ENCODE measurements at regions not wholly inside any gene's neighbourhood (a gene's known extent, or its start where the extent isn't known, plus 50 kb on each side); places are given as distances from the start of the nearest gene placed in this dataset.

DNA sequence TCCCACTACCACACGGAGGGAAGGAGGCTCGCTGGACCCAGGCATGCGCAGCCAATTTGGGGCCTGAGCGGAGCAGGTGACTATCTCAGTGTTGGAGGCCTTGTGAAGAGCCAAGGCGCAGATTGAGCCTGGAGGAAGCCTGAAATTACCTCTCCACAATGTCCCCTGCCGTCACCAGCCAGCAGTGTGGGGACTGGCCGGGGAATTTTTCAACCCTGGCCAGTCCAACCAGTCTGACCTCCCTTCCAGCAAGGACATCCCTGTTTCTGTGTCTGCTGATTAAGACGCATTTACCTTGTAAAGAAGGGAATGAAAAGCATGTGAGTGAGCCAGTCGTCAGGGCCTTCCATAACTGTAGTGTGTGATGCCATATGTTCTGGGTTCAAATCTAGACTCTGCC is 198.1 kb upstream of the IRX3 start:
- TF ChIP-seq, protein P1, sequence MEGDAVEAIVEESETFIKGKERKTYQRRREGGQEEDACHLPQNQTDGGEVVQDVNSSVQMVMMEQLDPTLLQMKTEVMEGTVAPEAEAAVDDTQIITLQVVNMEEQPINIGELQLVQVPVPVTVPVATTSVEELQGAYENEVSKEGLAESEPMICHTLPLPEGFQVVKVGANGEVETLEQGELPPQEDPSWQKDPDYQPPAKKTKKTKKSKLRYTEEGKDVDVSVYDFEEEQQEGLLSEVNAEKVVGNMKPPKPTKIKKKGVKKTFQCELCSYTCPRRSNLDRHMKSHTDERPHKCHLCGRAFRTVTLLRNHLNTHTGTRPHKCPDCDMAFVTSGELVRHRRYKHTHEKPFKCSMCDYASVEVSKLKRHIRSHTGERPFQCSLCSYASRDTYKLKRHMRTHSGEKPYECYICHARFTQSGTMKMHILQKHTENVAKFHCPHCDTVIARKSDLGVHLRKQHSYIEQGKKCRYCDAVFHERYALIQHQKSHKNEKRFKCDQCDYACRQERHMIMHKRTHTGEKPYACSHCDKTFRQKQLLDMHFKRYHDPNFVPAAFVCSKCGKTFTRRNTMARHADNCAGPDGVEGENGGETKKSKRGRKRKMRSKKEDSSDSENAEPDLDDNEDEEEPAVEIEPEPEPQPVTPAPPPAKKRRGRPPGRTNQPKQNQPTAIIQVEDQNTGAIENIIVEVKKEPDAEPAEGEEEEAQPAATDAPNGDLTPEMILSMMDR (tag by site-specific recombination; IDR thresholded peaks at IDR 0.05) = no peak
- TF ChIP-seq MYNN (tag by site-specific recombination; IDR thresholded peaks at IDR 0.05; ENCODE audit: borderline replicate concordance) (no peak), ZNF132 (tag by site-specific recombination; IDR thresholded peaks at IDR 0.05; ENCODE audit: borderline replicate concordance) (no peak), KLF9 (tag by site-specific recombination; IDR thresholded peaks at IDR 0.05; ENCODE audit: low read depth) (no peak), ZNF777 (tag by site-specific recombination; IDR thresholded peaks at IDR 0.05; ENCODE audit: borderline replicate concordance) (no peak), ZNF558 (tag by site-specific recombination; IDR thresholded peaks at IDR 0.05) (no peak), ZBTB44 (tag by site-specific recombination; IDR thresholded peaks at IDR 0.05) (no peak), ZNF23 (tag by site-specific recombination; IDR thresholded peaks at IDR 0.05; ENCODE audit: borderline replicate concordance) (no peak), ZNF776 (tag by site-specific recombination; IDR thresholded peaks at IDR 0.05; ENCODE audit: borderline replicate concordance) (no peak), TCF7L2 (IDR thresholded peaks at IDR 0.05; ENCODE audit: borderline replicate concordance, low read depth, low read length) (no peak), ZNF785 (tag by site-specific recombination; IDR thresholded peaks at IDR 0.05) (no peak), ZNF175 (tag by site-specific recombination; IDR thresholded peaks at IDR 0.05) (no peak), ZNF580 (tag by site-specific recombination; IDR thresholded peaks at IDR 0.05) (no peak)
- TF ChIP-seq, protein P2, sequence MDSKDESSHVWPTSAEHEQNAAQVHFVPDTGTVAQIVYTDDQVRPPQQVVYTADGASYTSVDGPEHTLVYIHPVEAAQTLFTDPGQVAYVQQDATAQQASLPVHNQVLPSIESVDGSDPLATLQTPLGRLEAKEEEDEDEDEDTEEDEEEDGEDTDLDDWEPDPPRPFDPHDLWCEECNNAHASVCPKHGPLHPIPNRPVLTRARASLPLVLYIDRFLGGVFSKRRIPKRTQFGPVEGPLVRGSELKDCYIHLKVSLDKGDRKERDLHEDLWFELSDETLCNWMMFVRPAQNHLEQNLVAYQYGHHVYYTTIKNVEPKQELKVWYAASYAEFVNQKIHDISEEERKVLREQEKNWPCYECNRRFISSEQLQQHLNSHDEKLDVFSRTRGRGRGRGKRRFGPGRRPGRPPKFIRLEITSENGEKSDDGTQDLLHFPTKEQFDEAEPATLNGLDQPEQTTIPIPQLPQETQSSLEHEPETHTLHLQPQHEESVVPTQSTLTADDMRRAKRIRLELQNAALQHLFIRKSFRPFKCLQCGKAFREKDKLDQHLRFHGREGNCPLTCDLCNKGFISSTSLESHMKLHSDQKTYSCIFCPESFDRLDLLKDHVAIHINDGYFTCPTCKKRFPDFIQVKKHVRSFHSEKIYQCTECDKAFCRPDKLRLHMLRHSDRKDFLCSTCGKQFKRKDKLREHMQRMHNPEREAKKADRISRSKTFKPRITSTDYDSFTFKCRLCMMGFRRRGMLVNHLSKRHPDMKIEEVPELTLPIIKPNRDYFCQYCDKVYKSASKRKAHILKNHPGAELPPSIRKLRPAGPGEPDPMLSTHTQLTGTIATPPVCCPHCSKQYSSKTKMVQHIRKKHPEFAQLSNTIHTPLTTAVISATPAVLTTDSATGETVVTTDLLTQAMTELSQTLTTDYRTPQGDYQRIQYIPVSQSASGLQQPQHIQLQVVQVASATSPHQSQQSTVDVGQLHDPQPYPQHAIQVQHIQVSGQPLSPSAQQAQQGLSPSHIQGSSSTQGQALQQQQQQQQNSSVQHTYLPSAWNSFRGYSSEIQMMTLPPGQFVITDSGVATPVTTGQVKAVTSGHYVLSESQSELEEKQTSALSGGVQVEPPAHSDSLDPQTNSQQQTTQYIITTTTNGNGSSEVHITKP (tag by site-specific recombination; IDR thresholded peaks at IDR 0.05) = no peak
